MCF 10A (cell line): ENCODE measurements at regions not wholly inside any gene's neighbourhood (a gene's known extent, or its start where the extent isn't known, plus 50 kb on each side); places are given as distances from the start of the nearest gene placed in this dataset.

Source experiments
- BruUV-seq: library from RNA; stranded (reverse); fragments of 400-500 nt; replicated peaks from 2 replicates; lab custom pipeline; 2021; lab: Mats Ljungman, UMichigan
- CTCF ChIA-PET: fragments of 300-600 bp; sonication (Branson Sonifier 250); formaldehyde crosslinking; extraction: SDS; loops from one replicate; lab custom pipeline; 2021; ENCODE audit warnings: antibody characterized with exemption, inconsistent platforms; lab: Yijun Ruan, JAX
- POLR2A ChIA-PET: fragments of 300-600, 350-650 bp; sonication (Branson Sonifier 250); formaldehyde crosslinking; extraction: SDS; loops from one replicate; lab custom pipeline; 2020; ENCODE audit warnings: antibody characterized with exemption, inconsistent platforms; lab: Yijun Ruan, JAX
- DNase-seq: peaks from one replicate; pipeline ENCODE4 v3.0.0-alpha.2; 2018; ENCODE audit not compliant: unreplicated experiment
- H3K27ac Mint-ChIP-seq: one replicate; pipeline ENCODE4 v1.8.0; 2022; ENCODE audit warnings: mild to moderate bottlenecking, low read depth, mixed read lengths; ENCODE audit not compliant: unreplicated experiment
- H3K27me3 Mint-ChIP-seq: one replicate; pipeline ENCODE4 v1.8.0; 2022; ENCODE audit warnings: mixed read lengths; ENCODE audit not compliant: insufficient read depth, unreplicated experiment
- H3K36me3 Mint-ChIP-seq: one replicate; pipeline ENCODE4 v1.8.0; 2022; ENCODE audit warnings: mild to moderate bottlenecking, moderate library complexity, mixed read lengths; ENCODE audit not compliant: insufficient read depth, unreplicated experiment
- H3K4me1 Mint-ChIP-seq: one replicate; pipeline ENCODE4 v1.8.0; 2022; ENCODE audit warnings: mixed read lengths; ENCODE audit not compliant: insufficient read depth, unreplicated experiment
- H3K4me3 Mint-ChIP-seq: one replicate; pipeline ENCODE4 v1.8.0; 2022; ENCODE audit warnings: mild to moderate bottlenecking, moderate library complexity, mixed read lengths; ENCODE audit not compliant: unreplicated experiment
- H3K9me3 Mint-ChIP-seq: one replicate; pipeline ENCODE4 v1.8.0; 2022; ENCODE audit warnings: mixed read lengths; ENCODE audit not compliant: unreplicated experiment
- intact Hi-C: fragments of 100-400 bp; cut with micrococcal nuclease; formaldehyde crosslinking; loops from 2 replicates; pipeline ENCODE4 v1.14.1; 2022
- TF ChIP-seq, protein P1 (sequence below): fragments of 200-600 bp; IDR thresholded peaks from one replicate; pipeline ENCODE4 v1.8.0; 2022; ENCODE audit warnings: antibody characterized with exemption, mild to moderate bottlenecking; ENCODE audit not compliant: unreplicated experiment

- H3K4me3 Mint-ChIP-seq, result no peak overlapping the region
- H3K9me3 Mint-ChIP-seq, result no peaks in the 10 kb centered on the region
- no TSS peak for BruUV-seq
Observed at GRCh38 chr1:79079770-79080169, 73.2 kb upstream of the ADGRL4 start.

DNA sequence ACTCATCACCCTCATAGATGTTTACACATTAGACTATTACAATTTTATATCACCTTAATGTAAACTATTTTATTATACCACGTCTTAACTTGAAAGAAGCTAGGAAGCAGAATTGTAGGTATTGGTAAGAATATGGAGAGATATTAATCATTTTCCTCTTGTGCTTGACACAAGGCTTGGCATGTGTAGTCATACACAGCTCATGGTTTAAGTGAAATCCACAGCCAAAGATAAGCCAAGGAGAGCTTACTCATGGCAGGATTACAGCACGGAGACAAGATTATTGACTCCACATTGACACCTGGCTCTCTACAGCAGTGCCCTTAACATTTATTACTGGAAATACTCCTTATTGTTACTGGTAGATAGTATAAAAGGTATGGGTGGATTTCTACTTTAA, 68.4 kb upstream of the ADGRL4 start:
- Mint-ChIP-seq H3K4me3 (no peak overlapping the region), H3K9me3 (no peaks in the 10 kb centered on the region), H3K27ac (no peak overlapping the region), H3K4me1 (no peaks in the 10 kb centered on the region), H3K36me3 (no peaks in the 10 kb centered on the region), H3K27me3 (no peaks in the 10 kb centered on the region)
- ChIA-PET CTCF (no interaction called here), POLR2A (no interaction called here)
- BruUV-seq, result no TSS peak
- intact Hi-C loops, result no loop called here
- DNase-seq, result no peak
- TF ChIP-seq, protein P1, sequence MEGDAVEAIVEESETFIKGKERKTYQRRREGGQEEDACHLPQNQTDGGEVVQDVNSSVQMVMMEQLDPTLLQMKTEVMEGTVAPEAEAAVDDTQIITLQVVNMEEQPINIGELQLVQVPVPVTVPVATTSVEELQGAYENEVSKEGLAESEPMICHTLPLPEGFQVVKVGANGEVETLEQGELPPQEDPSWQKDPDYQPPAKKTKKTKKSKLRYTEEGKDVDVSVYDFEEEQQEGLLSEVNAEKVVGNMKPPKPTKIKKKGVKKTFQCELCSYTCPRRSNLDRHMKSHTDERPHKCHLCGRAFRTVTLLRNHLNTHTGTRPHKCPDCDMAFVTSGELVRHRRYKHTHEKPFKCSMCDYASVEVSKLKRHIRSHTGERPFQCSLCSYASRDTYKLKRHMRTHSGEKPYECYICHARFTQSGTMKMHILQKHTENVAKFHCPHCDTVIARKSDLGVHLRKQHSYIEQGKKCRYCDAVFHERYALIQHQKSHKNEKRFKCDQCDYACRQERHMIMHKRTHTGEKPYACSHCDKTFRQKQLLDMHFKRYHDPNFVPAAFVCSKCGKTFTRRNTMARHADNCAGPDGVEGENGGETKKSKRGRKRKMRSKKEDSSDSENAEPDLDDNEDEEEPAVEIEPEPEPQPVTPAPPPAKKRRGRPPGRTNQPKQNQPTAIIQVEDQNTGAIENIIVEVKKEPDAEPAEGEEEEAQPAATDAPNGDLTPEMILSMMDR, result no peak

More at GRCh38 chr1:79079770-79080169, 73.2 kb upstream of the ADGRL4 start:
- intact Hi-C loops, result no loop called here
- Mint-ChIP-seq H3K27me3 (no peaks in the 10 kb centered on the region), H3K27ac (no peak overlapping the region), H3K36me3 (no peaks in the 10 kb centered on the region), H3K4me1 (no peaks in the 10 kb centered on the region)
- TF ChIP-seq, protein P1, result no peak
- peak; percentile 70 for DNase-seq
- POLR2A ChIA-PET, result interaction anchor here (2.2 kb wide), 1 partner anchor 10 kb away, joined by 8 read pairs; no protein-coding TSS in a partner anchor
- CTCF ChIA-PET, result interaction anchor here (0.7 kb wide), 1 partner anchor 28 kb away, joined by 3 read pairs; no protein-coding TSS in a partner anchor

GRCh38 chr1:79069828-79070227, 63.3 kb upstream of the ADGRL4 start:
- no peak overlapping the region for H3K27ac Mint-ChIP-seq
- H3K9me3 Mint-ChIP-seq, result no peaks in the 10 kb centered on the region
- intact Hi-C loops, result no loop called here
- TF ChIP-seq, protein P1, result peak; percentile 6
- BruUV-seq, result no TSS peak
- no peaks in the 10 kb centered on the region for H3K27me3 Mint-ChIP-seq
- H3K4me1 Mint-ChIP-seq, result no peaks in the 10 kb centered on the region
- ChIA-PET CTCF (no interaction called here), POLR2A (no interaction called here)
- no peak for DNase-seq
- H3K4me3 Mint-ChIP-seq, result no peak overlapping the region
- no peaks in the 10 kb centered on the region for H3K36me3 Mint-ChIP-seq

DNA sequence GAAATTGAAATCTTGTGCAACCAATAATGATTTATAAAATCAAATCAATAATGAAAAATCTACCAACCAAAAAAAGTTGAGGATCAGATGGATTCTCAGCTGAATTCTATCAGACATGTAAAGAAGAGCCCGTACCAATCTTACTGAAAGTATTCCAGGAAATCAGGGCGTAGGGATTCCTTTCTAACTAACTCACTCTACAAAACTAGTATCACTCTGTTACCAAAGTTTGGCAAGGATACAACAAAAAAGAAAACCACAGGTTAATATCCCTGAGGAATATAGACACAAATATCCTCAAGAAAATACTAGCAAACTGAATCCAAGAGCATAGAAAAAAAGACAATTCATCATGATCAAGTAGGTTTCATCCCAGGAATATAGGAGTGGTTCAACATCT, 52.8 kb upstream of the ADGRL4 start:
- no peaks in the 10 kb centered on the region for H3K36me3 Mint-ChIP-seq
- TF ChIP-seq, protein P1, result no peak
- H3K27me3 Mint-ChIP-seq, result no peaks in the 10 kb centered on the region
- intact Hi-C loops, result no loop called here
- no peak for DNase-seq
- H3K4me1 Mint-ChIP-seq, result peaks cover 7% of the 10 kb centered on the region
- peak overlapping the region; percentile 74 for H3K27ac Mint-ChIP-seq
- ChIA-PET POLR2A (no interaction called here), CTCF (no interaction called here)
- H3K9me3 Mint-ChIP-seq, result peaks cover 8% of the 10 kb centered on the region
- BruUV-seq, result no TSS peak
- no peak overlapping the region for H3K4me3 Mint-ChIP-seq
